Stimulated activated CD8-positive, alpha-beta memory T cell treated with anti-CD3 and anti-CD28 coated beads, Interleukin-4, amount 100 ng/mL, for 48 hours (primary cell): ENCODE measurements at regions not wholly inside any gene's neighbourhood (a gene's known extent, or its start where the extent isn't known, plus 50 kb on each side); places are given as distances from the start of the nearest gene placed in this dataset.
"Not testable (repeated sequence)": the region's sequence is repeated elsewhere in the genome, so short reads cannot be mapped to it uniquely, and the experiment has no call there.

Experiments
- DNase-seq: peaks from one replicate; pipeline ENCODE4 v3.0.0-alpha.2; 2020

DNA sequence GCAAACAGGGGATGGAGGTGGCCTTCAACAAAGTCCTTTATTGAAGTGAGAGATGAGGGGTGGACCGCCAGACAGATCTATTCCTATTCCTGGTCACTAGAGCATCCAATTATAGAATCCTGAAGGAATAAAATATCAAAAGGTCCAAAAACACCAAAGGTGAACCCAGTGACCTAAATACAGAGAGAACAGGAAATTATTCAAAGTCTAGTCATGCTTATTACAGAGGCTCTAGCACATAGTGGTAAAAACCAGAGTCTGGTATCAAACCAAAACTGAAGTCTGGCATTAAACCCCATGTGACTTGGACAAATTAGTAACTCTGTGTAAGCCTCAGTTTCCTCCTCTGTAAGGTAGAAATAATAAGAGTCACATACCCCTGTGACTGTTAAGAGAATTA is 100.5 kb upstream of the SNX2 start:
- DNase-seq = no peak

- DNase-seq = no peak
Observed at GRCh38 chr5:122680623-122681350, 94.1 kb upstream of the SNX2 start.

- DNase-seq = no peak
Observed at GRCh38 chr5:122683631-122684030, 91.2 kb upstream of the SNX2 start.

GRCh38 chr5:122690266-122690665 is 84.6 kb upstream of the SNX2 start:
- no peak for DNase-seq

GRCh38 chr5:122691931-122692330 is 82.9 kb upstream of the SNX2 start:
- no peak for DNase-seq

DNA sequence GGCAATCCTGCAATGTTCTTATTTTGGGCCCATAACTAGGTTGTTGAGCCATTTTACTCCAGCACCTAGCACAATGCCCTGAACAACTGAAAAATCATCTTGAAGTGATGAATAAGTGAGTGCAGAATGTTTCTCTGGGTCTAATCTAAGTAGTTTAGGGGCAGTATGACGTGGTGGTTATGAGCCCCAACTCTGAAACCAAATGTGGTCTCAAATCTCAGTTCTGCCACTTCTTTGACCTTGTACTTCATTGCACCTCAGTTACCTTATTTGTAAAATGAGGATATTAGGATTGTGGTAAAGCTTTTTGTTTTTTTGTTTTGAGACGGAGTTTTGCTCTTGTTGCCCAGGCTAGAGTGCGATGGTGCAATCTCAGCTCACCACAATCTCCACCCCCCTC is 80.9 kb upstream of the SNX2 start:
- no peak for DNase-seq

GRCh38 chr5:122694884-122695283 is 80.0 kb upstream of the SNX2 start:
- no peak for DNase-seq

- not testable (repeated sequence) for DNase-seq
Observed at GRCh38 chr5:122696735-122697134, 78.1 kb upstream of the SNX2 start.

DNA sequence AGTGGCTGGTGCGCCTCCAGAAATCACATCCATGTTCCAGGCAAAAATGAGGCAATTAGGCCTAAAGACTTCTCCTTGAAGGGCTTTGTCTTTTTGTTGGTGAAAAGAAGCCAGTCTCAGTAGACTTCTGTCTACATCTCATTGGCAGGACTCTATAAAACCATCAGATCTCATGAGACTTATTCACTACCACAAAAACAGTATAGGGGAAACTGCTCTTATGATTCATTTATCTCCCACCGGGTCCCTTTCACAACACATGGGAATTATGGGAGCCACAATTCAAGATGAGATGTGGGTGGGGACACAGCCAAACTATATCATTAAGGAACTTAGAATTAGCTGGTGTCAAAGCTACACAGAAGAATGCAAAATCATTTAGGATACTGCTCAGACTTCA is 77.7 kb upstream of the SNX2 start:
- no peak for DNase-seq

- DNase-seq = no peak
Observed at GRCh38 chr5:122699201-122699600, 75.7 kb upstream of the SNX2 start.

DNA sequence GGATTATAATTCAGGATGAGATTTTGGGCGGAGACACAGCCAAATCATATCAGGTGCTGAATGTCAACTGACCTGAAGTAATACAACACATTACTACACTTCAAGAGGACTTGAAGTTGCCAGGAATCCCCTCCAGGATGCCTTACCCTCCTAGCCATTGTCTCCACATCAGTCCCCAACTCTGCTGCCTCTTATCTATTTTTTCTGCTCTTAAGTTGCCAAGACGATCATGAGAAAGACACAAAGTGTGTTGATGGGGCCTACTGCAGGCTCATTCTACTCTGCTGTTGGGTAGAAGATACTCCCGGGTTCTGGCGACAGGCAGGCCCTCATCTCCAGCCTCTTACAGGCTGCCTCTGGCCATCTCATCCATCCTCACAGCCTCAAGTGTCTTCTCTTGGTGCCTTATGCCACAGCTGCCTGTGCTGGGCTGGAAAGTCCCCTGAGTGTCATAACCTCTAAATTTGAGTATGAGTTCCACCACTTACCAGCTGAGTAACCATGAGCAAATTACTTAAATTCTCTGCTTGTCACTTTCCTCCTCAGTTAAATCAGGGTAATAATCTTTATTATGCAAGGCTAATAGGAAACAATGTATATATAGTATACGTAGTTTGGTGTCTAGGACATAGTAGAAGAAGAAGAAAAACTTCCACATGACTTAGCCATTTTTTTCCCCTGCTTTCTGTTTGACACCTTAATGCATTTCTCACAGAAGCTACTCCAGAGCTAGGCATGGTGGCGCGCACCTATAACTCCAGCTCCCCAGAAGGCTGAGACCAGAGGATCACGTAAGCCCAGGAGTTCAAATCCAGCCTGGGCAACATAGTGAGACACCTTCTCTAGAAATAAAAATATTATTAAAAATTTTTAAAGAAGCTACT is 73.0 kb upstream of the SNX2 start:
- DNase-seq = peak; percentile 28

- no peak for DNase-seq
Observed at GRCh38 chr5:122702524-122702875, 72.4 kb upstream of the SNX2 start.

DNA sequence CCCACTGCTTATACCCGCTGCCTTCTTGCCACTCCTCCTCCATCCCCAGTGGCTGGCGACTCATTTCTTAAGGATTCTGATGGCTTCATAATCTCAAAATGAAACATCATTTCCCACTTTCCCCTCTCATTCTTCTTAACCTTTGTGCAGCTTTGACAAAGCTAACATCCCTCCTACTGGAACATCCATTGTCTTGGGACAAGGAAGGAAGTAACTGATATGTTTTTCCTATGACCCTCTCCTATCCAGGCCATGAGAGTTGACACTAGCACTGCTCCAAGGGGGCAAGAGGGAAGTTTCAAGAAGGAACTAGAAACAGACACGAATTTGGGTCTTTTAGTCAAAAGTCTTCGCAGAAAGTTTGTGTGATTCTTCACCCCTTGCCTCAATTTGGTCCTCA is 71.7 kb upstream of the SNX2 start:
- DNase-seq = no peak

DNA sequence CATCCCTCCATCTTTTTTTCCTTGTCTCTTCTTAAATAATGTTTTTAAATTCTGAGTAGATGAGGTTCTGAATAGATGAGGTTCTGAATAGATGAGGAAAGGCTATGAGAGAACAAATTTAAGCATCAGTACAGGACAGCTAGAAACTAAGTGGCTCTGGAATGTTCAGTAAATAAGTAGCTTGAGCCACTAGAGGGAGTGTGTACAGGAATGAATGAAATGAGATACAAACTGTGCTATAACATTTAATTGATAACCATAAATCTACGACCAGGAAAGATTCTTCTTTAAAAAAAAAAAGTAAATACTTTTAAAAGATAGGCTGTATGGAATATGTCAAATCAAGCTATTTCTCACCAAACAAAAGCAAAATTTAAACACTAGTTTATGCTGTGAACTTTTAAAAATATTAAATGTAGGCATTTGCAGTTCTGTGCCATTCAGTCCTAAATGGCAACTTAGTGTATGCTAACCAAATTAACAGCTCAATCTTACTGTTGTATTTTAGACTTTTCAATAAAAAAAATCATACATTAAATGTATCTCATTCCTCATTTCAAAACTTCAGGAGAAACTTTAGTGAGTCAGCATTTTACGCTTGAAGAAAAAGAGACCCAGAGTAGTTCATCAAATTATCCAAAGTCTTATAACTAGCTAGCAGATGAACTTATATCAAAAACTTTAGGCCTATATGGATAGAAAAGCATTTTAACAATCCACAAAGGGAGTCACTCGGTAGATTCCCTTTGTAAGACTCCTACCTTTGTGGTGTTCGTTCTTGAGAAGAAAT is 70.4 kb upstream of the SNX2 start:
- DNase-seq = no peak

DNA sequence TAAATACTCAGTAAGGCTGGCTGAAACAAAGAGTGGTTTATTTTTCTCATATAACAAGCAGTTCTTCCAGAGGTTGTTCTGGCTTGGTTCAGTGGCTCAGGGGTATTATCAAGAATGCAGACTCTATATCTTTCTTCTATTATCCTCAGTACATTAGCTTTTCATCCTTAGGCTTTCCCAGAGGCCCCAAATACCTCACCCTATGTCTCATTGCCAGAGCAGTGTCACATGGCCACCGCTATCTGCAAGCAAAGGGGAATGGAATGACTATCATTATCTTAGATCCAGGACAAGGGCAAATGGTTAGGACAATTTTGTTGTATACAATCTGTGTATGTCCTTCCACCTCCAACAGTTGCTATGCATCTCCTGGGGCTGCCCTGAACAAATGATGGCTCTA is 69.0 kb upstream of the SNX2 start:
- no peak for DNase-seq

GRCh38 chr5:122707796-122708195 is 67.1 kb upstream of the SNX2 start:
- DNase-seq = no peak

GRCh38 chr5:122713041-122713440 is 61.8 kb upstream of the SNX2 start:
- DNase-seq = no peak

DNA sequence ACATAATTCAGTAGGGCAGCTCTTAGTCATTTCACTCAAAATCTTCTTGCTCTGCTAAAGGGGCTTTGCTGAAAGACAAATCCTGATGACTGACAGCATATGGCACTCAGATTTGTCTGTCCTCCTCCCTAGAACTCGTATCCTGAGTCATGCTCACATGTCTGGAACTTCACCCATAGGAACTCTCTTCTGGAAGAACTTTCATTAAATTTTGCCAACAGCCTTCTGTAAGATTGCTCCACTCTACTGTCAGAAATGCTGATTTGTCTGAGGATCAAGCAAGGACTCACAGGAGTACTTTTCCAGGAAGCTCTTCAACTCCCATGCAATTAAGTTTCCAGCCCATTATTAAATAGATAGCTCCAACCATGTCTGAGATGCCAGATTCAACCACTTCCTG is 59.8 kb upstream of the SNX2 start:
- no peak for DNase-seq

GRCh38 chr5:122718611-122719010 is 56.3 kb upstream of the SNX2 start:
- no peak for DNase-seq

GRCh38 chr5:122719991-122720746 is 54.7 kb upstream of the SNX2 start:
- DNase-seq = no peak

DNA sequence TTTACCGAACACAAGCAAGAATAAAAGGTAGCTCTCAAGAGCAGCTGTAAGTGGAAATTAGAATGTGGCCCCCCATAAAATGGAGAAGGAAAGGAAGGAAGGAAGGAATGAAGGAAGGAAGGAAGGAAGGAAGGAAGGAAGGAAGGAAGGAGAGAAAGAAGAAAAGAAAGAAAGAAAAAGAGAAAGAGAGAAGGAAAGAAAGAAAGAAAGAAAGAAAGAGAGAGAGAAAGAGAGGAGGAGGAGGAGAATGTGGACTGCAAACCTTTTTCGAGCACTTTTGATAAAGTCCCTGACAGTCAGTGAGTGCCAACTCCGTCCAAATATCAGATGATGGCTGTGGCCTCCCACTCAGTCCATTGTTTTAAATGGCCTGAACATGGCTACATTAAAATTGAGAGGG is 53.8 kb upstream of the SNX2 start:
- no peak for DNase-seq

DNA sequence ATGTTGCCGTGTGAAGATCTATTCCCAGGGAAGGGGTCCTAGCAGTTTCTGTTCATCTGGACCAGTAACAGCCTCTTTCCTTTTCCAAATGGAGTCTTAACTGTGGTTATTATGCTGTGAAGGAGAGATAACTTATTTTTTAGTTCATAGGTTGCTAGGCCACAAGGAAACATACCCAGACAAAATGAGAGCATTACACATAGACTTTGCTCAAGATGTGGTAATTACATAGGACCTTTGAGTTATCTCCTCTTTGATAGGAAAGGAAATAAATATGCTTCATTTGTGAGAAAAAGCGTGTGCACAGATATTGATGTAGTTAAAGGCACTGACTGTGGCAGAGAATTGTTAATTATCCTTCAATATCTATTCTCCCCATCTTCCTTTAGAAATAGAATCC is 52.5 kb upstream of the SNX2 start:
- DNase-seq = no peak
